Activated T-cell treated with anti-CD3 and anti-CD28 coated beads, Interleukin-2, amount 50 U/mL, for 24 hours (primary cell): ENCODE measurements at regions not wholly inside any gene's neighbourhood (a gene's known extent, or its start where the extent isn't known, plus 50 kb on each side); places are given as distances from the start of the nearest gene placed in this dataset.
"Not testable (repeated sequence)": the region's sequence is repeated elsewhere in the genome, so short reads cannot be mapped to it uniquely, and the experiment has no call there.

Source experiments
- DNase-seq: peaks from one replicate; pipeline ENCODE4 v3.0.0-alpha.2; 2020
- H3K27ac Mint-ChIP-seq: 2 replicates; pipeline ENCODE4 v1.8.0; 2020; ENCODE audit warnings: mild to moderate bottlenecking, mixed read lengths
- H3K27me3 Mint-ChIP-seq: 2 replicates; pipeline ENCODE4 v1.8.0; 2020; ENCODE audit warnings: mixed read lengths
- H3K36me3 Mint-ChIP-seq: 2 replicates; pipeline ENCODE4 v1.8.0; 2020; ENCODE audit warnings: low read depth, mixed read lengths
- H3K4me1 Mint-ChIP-seq: 2 replicates; pipeline ENCODE4 v1.8.0; 2020; ENCODE audit warnings: low read depth, mixed read lengths
- H3K4me3 Mint-ChIP-seq: 2 replicates; pipeline ENCODE4 v1.8.0; 2020; ENCODE audit warnings: mild to moderate bottlenecking, moderate library complexity, mixed read lengths
- H3K9me3 Mint-ChIP-seq: 2 replicates; pipeline ENCODE4 v1.8.0; 2020; ENCODE audit warnings: mixed read lengths

- peaks cover 31% of the 10 kb centered on the region for H3K36me3 Mint-ChIP-seq
These were observed 2572.7 kb upstream of the TPTE start for GRCh38 chr21:7948727-7949126.

DNA sequence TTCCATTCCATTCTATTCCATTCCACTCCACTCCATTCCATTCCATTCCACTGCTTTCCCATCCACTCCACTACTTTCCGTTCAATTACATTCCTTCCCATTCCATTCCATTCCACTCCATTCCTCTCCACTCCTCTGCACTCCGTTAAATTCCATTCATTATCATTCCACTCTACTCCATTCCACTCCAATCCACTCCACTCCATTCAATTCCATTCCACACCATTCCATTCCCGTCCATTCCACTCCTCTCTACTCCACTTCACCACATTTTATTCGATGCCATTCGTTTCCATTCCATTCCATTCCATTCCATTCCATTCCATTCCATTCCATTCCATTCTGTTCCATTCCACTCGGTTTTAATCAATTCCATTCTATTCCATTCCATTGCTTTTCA is 2571.5 kb upstream of the TPTE start:
- not testable (repeated sequence) for H3K4me1 Mint-ChIP-seq, DNase-seq, H3K27me3 Mint-ChIP-seq, H3K27ac Mint-ChIP-seq, H3K4me3 Mint-ChIP-seq
- Mint-ChIP-seq H3K9me3 (peaks cover 99% of the 10 kb centered on the region), H3K36me3 (peaks cover 30% of the 10 kb centered on the region)

More at GRCh38 chr21:7948727-7949126, 2572.7 kb upstream of the TPTE start:
- H3K9me3 Mint-ChIP-seq, result peaks cover 98% of the 10 kb centered on the region
- DNase-seq, H3K4me1 Mint-ChIP-seq, H3K27me3 Mint-ChIP-seq, H3K27ac Mint-ChIP-seq, H3K4me3 Mint-ChIP-seq: not testable (repeated sequence)

GRCh38 chr21:7951854-7952519 is 2569.4 kb upstream of the TPTE start:
- Mint-ChIP-seq H3K27me3 (no peaks in the 10 kb centered on the region), H3K4me1 (no peaks in the 10 kb centered on the region), H3K36me3 (peaks cover 25% of the 10 kb centered on the region), H3K27ac (no peak overlapping the region), H3K4me3 (no peak overlapping the region), H3K9me3 (peaks cover 100% of the 10 kb centered on the region)
- no peak for DNase-seq

GRCh38 chr21:7952648-7953047 is 2568.7 kb upstream of the TPTE start:
- no peak for DNase-seq
- Mint-ChIP-seq H3K9me3 (peaks cover 100% of the 10 kb centered on the region), H3K4me3 (no peak overlapping the region), H3K36me3 (peaks cover 25% of the 10 kb centered on the region), H3K27ac (no peak overlapping the region), H3K4me1 (no peaks in the 10 kb centered on the region), H3K27me3 (no peaks in the 10 kb centered on the region)

GRCh38 chr21:7953058-7953457 is 2568.3 kb upstream of the TPTE start:
- H3K27ac Mint-ChIP-seq, result no peak overlapping the region
- no peak overlapping the region for H3K4me3 Mint-ChIP-seq
- no peaks in the 10 kb centered on the region for H3K4me1 Mint-ChIP-seq
- peaks cover 100% of the 10 kb centered on the region for H3K9me3 Mint-ChIP-seq
- H3K27me3 Mint-ChIP-seq, result no peaks in the 10 kb centered on the region
- peaks cover 25% of the 10 kb centered on the region for H3K36me3 Mint-ChIP-seq
- no peak for DNase-seq

- H3K4me1 Mint-ChIP-seq, H3K4me3 Mint-ChIP-seq, H3K27ac Mint-ChIP-seq, DNase-seq, H3K27me3 Mint-ChIP-seq: not testable (repeated sequence)
- Mint-ChIP-seq H3K9me3 (peaks cover 88% of the 10 kb centered on the region), H3K36me3 (peaks cover 28% of the 10 kb centered on the region)
These were observed 2565.9 kb upstream of the TPTE start for GRCh38 chr21:7955358-7956073.

DNA sequence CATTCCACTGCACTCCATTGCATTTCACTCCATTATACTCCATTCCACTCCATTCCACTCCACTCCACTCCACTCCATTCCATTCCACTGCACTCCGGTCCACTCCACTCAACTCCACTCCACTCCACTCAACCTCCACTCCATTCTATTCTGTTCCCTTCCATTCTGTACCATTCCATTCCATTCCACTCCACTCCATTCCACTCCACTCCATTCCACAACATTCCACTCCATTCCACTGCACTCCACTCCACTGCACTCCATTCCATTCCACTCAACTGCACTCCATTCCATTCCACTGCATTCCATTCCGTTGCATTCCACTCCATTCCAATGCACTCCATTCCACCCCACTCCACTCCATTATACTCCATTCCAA is 2565.3 kb upstream of the TPTE start:
- not testable (repeated sequence) for DNase-seq, H3K4me3 Mint-ChIP-seq, H3K4me1 Mint-ChIP-seq, H3K27ac Mint-ChIP-seq, H3K27me3 Mint-ChIP-seq
- Mint-ChIP-seq H3K36me3 (peaks cover 28% of the 10 kb centered on the region), H3K9me3 (peaks cover 84% of the 10 kb centered on the region)

DNA sequence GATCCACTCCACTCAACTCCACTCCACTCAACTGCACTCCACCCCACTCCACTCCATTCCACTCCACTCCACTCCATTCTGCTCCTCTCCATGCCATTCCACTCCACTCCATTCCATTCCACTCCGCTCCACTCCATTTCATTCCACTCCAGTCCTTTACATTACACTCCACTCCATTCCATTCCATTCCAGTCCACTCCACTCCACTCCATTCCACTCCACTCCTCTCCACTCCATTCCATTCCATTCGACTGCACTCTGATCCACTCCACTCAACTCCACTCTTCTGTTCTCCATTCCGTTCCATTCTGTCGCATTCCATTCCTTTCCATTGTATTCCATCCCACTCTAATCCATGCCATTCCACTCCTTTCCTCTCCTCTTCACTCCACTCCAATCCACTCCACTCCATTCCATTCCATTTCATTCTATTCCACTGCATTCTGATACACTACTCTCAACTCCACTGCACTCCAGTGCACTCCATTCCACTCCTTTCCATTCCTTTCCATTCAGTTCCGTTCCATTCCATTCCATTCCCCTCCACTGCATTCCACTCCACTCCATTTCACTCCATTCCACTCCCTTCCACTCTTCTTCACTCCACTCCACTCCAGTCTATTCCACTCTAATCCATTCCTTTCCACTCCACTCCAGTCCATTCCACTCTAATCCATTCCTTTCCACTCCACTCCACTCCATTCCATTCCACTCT is 2564.2 kb upstream of the TPTE start:
- Mint-ChIP-seq H3K9me3 (peaks cover 83% of the 10 kb centered on the region), H3K36me3 (peaks cover 23% of the 10 kb centered on the region)
- not testable (repeated sequence) for DNase-seq, H3K27ac Mint-ChIP-seq, H3K4me3 Mint-ChIP-seq, H3K27me3 Mint-ChIP-seq, H3K4me1 Mint-ChIP-seq

DNA sequence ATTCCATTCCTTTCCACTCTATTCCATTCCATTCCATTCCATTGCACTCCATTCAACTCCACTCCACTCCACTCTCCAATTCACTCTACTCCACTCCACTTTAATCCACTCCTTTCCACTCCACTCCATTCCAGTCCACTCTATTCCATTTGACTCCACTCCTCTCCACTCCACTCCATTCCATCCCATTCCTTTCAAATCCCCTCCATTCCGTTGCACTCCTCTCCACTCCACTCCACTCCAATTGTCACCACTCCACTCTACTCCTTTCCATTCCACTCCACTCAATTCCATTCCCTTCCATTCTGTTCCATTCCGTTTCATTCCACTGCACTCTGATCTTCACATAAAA is 2563.7 kb upstream of the TPTE start:
- H3K4me1 Mint-ChIP-seq, result no peaks in the 10 kb centered on the region

More for the DNA sequence above, 2563.7 kb upstream of the TPTE start:
- Mint-ChIP-seq H3K4me3 (no peak overlapping the region), H3K27me3 (no peaks in the 10 kb centered on the region), H3K36me3 (peaks cover 21% of the 10 kb centered on the region), H3K27ac (no peak overlapping the region), H3K9me3 (peaks cover 82% of the 10 kb centered on the region)
- no peak for DNase-seq
